Endothelial cell of umbilical vein (primary cell): ENCODE measurements at regions not wholly inside any gene's neighbourhood (a gene's known extent, or its start where the extent isn't known, plus 50 kb on each side); places are given as distances from the start of the nearest gene placed in this dataset.

Source experiments
- BruUV-seq: library from RNA; stranded (reverse); fragments of 400-500 nt; replicated peaks from 2 replicates; lab custom pipeline; 2021; lab: Mats Ljungman, UMichigan
- CTCF ChIA-PET: fragments of 300-600, 350-600 bp; sonication (Branson Sonifier 250); formaldehyde crosslinking; loops from one replicate; lab custom pipeline; 2021; ENCODE audit warnings: antibody characterized with exemption, inconsistent platforms; lab: Charles Lee
- POLR2A ChIA-PET: fragments of 300-600, 350-600 bp; sonication (Branson Sonifier 250); formaldehyde crosslinking; loops from one replicate; lab custom pipeline; 2021; ENCODE audit warnings: antibody characterized with exemption, inconsistent platforms; lab: Charles Lee
- DNase-seq: peaks from one replicate; pipeline ENCODE4 v3.0.0-alpha.2; 2011; ENCODE audit warnings: low read depth, low spot score
- FAIRE-seq: peaks from 2 replicates; lab custom pipeline; 2011; peaks lifted over from hg19 to GRCh38; lab: Jason Lieb, UNC
- H2AFZ ChIP-seq: 2 replicates; pipeline ENCODE4 v1.6.0; 2012; ENCODE audit warnings: low read depth, low read length, control low read depth, inconsistent platforms
- H3K27ac ChIP-seq: 2 replicates; pipeline ENCODE4 v1.5.1; 2011; ENCODE audit warnings: low read depth, mild to moderate bottlenecking, control low read depth, low read length, moderate library complexity; ENCODE audit not compliant: insufficient read depth
- H3K27me3 ChIP-seq, 2 experiments: 2 replicates each; pipeline versions ENCODE4 v1.6.0 to v1.6.1; 2011; ENCODE audit warnings: low read length in 2 of 2, mixed read lengths in 1 of 2; ENCODE audit not compliant: control insufficient read depth in 2 of 2, insufficient read depth in 2 of 2
- H3K36me3 ChIP-seq, 2 experiments: 2 replicates in 1 of 2; 3 replicates in 1 of 2; pipeline ENCODE4 v1.5.1; 2011; ENCODE audit warnings: low read length in 2 of 2, mild to moderate bottlenecking in 1 of 2, moderate library complexity in 1 of 2; ENCODE audit not compliant: control insufficient read depth in 2 of 2, insufficient read depth in 2 of 2; ENCODE audit errors: extremely low read depth in 1 of 2
- H3K4me1 ChIP-seq: 3 replicates; pipeline ENCODE4 v1.5.1; 2011; ENCODE audit warnings: mild to moderate bottlenecking, low read length; ENCODE audit not compliant: control insufficient read depth, insufficient read depth; ENCODE audit errors: extremely low read depth
- H3K4me2 ChIP-seq: 2 replicates; pipeline ENCODE4 v1.6.1; 2011; ENCODE audit warnings: low read length, control low read depth, mixed read lengths; ENCODE audit not compliant: insufficient read depth
- H3K4me3 ChIP-seq, 3 experiments: fragments of 200-600 bp in 1 of 3; sonication (generic), shearing (Covaris generic) in 1 of 3; replicated peaks in 1 of 3; 2 replicates each; pipeline ENCODE4 v1.5.1; 2011 to 2016; ENCODE audit warnings: control low read depth in 3 of 3, low read length in 3 of 3, mild to moderate bottlenecking in 2 of 3, inconsistent platforms in 1 of 3, low read depth in 1 of 3, moderate library complexity in 1 of 3; ENCODE audit not compliant: insufficient read depth in 1 of 3
- H3K79me2 ChIP-seq: 2 replicates; pipeline ENCODE4 v1.6.0; 2012; ENCODE audit warnings: low read length, inconsistent platforms; ENCODE audit not compliant: control insufficient read depth, insufficient read depth
- H3K9ac ChIP-seq: replicated peaks from 2 replicates; pipeline ENCODE3; 2011; ENCODE audit warnings: low read length, control low read depth; ENCODE audit not compliant: insufficient read depth; ENCODE audit errors: extremely low read depth
- H3K9me1 ChIP-seq: replicated peaks from 3 replicates; pipeline ENCODE4 v1.6.0; 2011; ENCODE audit warnings: mild to moderate bottlenecking, low read length; ENCODE audit not compliant: control insufficient read depth, insufficient read depth; ENCODE audit errors: extremely low read depth
- H3K9me3 ChIP-seq: replicated peaks from 2 replicates; pipeline ENCODE4 v1.5.1; 2012; ENCODE audit warnings: low read length, inconsistent platforms; ENCODE audit not compliant: control insufficient read depth, insufficient read depth
- H4K20me1 ChIP-seq: replicated peaks from 2 replicates; pipeline ENCODE3; 2011; ENCODE audit warnings: mild to moderate bottlenecking, low read length; ENCODE audit not compliant: control insufficient read depth, insufficient read depth; ENCODE audit errors: extremely low read depth
- EZH2 ChIP-seq: IDR thresholded peaks from 2 replicates; pipeline ENCODE4 v1.6.1; 2012; ENCODE audit warnings: borderline replicate concordance, low read depth, mild to moderate bottlenecking, moderate library complexity, low read length, inconsistent platforms; ENCODE audit not compliant: severe bottlenecking
- FOS ChIP-seq: IDR thresholded peaks from 2 replicates; pipeline ENCODE4 v1.6.1; 2011; ENCODE audit warnings: mild to moderate bottlenecking, low read length, moderate library complexity, borderline replicate concordance; ENCODE audit not compliant: insufficient read depth
- GATA2 ChIP-seq: IDR thresholded peaks from 2 replicates; pipeline ENCODE4 v1.7.0; 2011; ENCODE audit warnings: low read depth, mild to moderate bottlenecking, moderate library complexity, mixed read lengths, low read length; ENCODE audit not compliant: insufficient read length, insufficient read depth
- JUN ChIP-seq: IDR thresholded peaks from 2 replicates; pipeline ENCODE4 v1.6.1; 2011; ENCODE audit warnings: borderline replicate concordance, low read depth; ENCODE audit not compliant: insufficient read length, insufficient read depth
- MYC ChIP-seq: IDR thresholded peaks from one replicate; pipeline ENCODE4 v1.6.1; 2011; ENCODE audit warnings: mild to moderate bottlenecking, low read depth, low read length
- POLR2A ChIP-seq: IDR thresholded peaks from 2 replicates; pipeline ENCODE4 v1.6.1; 2012; ENCODE audit warnings: low read depth, mild to moderate bottlenecking, control low read depth, low read length
- POLR2AphosphoS5 ChIP-seq: IDR thresholded peaks from 2 replicates; pipeline ENCODE4 v1.6.1; 2012; ENCODE audit warnings: low read depth, mild to moderate bottlenecking, control low read depth, low read length, moderate library complexity; ENCODE audit not compliant: insufficient read depth
- dilution Hi-C: fragments of 300-500 bp; cut with MboI; formaldehyde crosslinking; loops from one replicate; pipeline ENCODE4 v1.15.0; 2019; ENCODE audit warnings: low sequenced_read_pairs; ENCODE audit not compliant: extremely low pct_ligation_motif_present
- intact Hi-C: fragments of 100-400 bp; cut with micrococcal nuclease; formaldehyde crosslinking; loops from one replicate; pipeline ENCODE4 v1.10.0; 2022
- TF ChIP-seq, protein P1 (sequence below), 2 donors: IDR thresholded peaks; 1 replicate in 1 of 2; 2 replicates in 1 of 2; pipeline ENCODE4 v1.5.1; 2011; ENCODE audit warnings: low read length in 2 of 2, mild to moderate bottlenecking in 2 of 2, moderate library complexity in 2 of 2, control low read depth in 1 of 2, inconsistent platforms in 1 of 2, low read depth in 1 of 2; ENCODE audit not compliant: insufficient read depth in 1 of 2; ENCODE audit errors: extremely low read depth in 1 of 2
- TF ChIP-seq, protein P2 (sequence below): IDR thresholded peaks from 2 replicates; pipeline ENCODE4 v1.6.1; 2011; ENCODE audit not compliant: insufficient read depth, insufficient read length

- ChIA-PET CTCF (no interaction called here), POLR2A (no interaction called here)
- no peaks in the 10 kb centered on the region for H3K9me1 ChIP-seq
- H3K4me3 ChIP-seq: no peak overlapping the region
- no peak overlapping the region for H3K9ac ChIP-seq
- dilution Hi-C loops (no loop called here), intact Hi-C loops (no loop called here)
- H4K20me1 ChIP-seq: no peaks in the 10 kb centered on the region
- no peak for DNase-seq
- no peaks in the 10 kb centered on the region for H3K27me3 ChIP-seq
- H3K4me1 ChIP-seq: no peaks in the 10 kb centered on the region
- FAIRE-seq: no peak
- H3K36me3 ChIP-seq: no peaks in the 10 kb centered on the region
- no peak overlapping the region for H3K27ac ChIP-seq
- no peak overlapping the region for H2AFZ ChIP-seq
- H3K79me2 ChIP-seq: no peaks in the 10 kb centered on the region
- TF ChIP-seq POLR2AphosphoS5: no peak
- TF ChIP-seq MYC: no peak
- no peak for TF ChIP-seq POLR2A
- TF ChIP-seq, protein P1, sequence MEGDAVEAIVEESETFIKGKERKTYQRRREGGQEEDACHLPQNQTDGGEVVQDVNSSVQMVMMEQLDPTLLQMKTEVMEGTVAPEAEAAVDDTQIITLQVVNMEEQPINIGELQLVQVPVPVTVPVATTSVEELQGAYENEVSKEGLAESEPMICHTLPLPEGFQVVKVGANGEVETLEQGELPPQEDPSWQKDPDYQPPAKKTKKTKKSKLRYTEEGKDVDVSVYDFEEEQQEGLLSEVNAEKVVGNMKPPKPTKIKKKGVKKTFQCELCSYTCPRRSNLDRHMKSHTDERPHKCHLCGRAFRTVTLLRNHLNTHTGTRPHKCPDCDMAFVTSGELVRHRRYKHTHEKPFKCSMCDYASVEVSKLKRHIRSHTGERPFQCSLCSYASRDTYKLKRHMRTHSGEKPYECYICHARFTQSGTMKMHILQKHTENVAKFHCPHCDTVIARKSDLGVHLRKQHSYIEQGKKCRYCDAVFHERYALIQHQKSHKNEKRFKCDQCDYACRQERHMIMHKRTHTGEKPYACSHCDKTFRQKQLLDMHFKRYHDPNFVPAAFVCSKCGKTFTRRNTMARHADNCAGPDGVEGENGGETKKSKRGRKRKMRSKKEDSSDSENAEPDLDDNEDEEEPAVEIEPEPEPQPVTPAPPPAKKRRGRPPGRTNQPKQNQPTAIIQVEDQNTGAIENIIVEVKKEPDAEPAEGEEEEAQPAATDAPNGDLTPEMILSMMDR (IDR thresholded peaks at IDR 0.05; ENCODE audit: extremely low read depth in 1 of 2, insufficient read depth in 1 of 2, low read depth in 1 of 2, low read length in 2 of 2): no peak
- TF ChIP-seq, protein P2, sequence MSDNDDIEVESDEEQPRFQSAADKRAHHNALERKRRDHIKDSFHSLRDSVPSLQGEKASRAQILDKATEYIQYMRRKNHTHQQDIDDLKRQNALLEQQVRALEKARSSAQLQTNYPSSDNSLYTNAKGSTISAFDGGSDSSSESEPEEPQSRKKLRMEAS: no peak
- TF ChIP-seq FOS: no peak
- TF ChIP-seq EZH2: no peak
- no peak for TF ChIP-seq GATA2
- TF ChIP-seq JUN: no peak
- peaks cover 2% of the 10 kb centered on the region for H3K9me3 ChIP-seq
- no TSS peak for BruUV-seq
- H3K4me2 ChIP-seq: no peak overlapping the region
These were observed 557.6 kb downstream of the IGSF11 start for GRCh38 chr3:118476885-118477618.
